ENCODE measurements at regions not wholly inside any gene's neighbourhood (a gene's known extent, or its start where the extent isn't known, plus 50 kb on each side); places are given as distances from the start of the nearest gene placed in this dataset.

DNA sequence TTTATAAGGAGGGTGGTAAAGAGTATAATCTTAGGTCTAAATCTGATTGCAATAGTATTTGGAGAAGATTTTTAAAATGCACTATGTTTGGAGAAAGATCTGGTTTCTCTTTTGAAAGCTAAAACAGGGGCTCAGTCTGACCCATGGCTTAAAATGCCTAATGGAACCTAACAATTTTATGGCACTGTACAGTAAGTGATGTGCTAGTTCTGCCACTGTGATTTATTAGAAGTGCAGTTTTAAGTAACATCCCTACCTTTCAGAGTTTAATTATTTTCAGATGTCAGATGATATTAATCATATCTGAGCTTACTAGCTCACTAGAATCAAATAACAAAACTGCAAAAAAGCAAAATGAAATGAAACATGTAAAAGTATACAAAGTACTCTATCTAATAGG is 514.7 kb upstream of the KCND2 start:
- Histone ChIP-seq H3K27ac (ENCODE audit: low read depth, low read length) (no peak overlapping the region), H3K36me3 (ENCODE audit: control insufficient read depth, low read length) (no peaks in the 10 kb centered on the region), H3K79me2 (ENCODE audit: control insufficient read depth, low read length) (no peaks in the 10 kb centered on the region), H3F3A (ENCODE audit: control insufficient read depth, insufficient read depth) (no peaks in the 10 kb centered on the region), H4K20me1 (ENCODE audit: control insufficient read depth, insufficient read depth, low read depth, low read length) (no peaks in the 10 kb centered on the region), H3K4me2 (ENCODE audit: low read length) (no peak overlapping the region), H3K4me3 (ENCODE audit: low read length) (no peak overlapping the region), H3K9me3 (ENCODE audit: control insufficient read depth, insufficient read depth, low read length) (no peaks in the 10 kb centered on the region), H3K4me1 (ENCODE audit: control insufficient read depth, low read length) (no peaks in the 10 kb centered on the region), H3K27me3 (ENCODE audit: control insufficient read depth, low read length) (no peaks in the 10 kb centered on the region), H3K9me2 (replicated peaks; ENCODE audit: control insufficient read depth, low read length) (no peaks in the 10 kb centered on the region)
- TF ChIP-seq EZH2phosphoT487 (IDR thresholded peaks at IDR 0.05; ENCODE audit: borderline replicate concordance, low read length) = no peak
- TF ChIP-seq CTCF (IDR thresholded peaks at IDR 0.05; ENCODE audit: low read depth, low read length, poor library complexity, severe bottlenecking) = no peak

DNA sequence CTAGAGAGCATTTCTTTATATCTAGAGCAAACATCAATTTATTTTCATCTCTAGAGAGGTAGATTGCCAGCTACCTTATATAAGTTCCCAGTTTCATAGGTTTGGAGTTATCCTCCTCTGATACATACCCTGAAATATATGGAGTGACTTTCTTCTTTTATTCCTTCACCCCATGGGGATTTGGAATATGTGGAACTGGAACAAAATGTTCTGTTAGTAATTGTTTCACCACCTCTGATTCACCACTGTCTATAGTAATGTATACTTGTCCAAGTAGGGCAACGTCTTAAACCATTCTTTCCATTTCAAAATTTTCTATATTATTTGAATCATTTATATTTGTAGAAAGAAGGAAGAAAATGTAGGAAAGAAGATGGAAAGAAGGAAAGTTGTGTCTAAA is 511.2 kb upstream of the KCND2 start:
- Histone ChIP-seq H3K27ac (ENCODE audit: low read depth, low read length) (no peak overlapping the region), H3F3A (ENCODE audit: control insufficient read depth, insufficient read depth) (no peaks in the 10 kb centered on the region), H3K36me3 (ENCODE audit: control insufficient read depth, low read length) (no peaks in the 10 kb centered on the region), H3K9me3 (ENCODE audit: control insufficient read depth, insufficient read depth, low read length) (no peaks in the 10 kb centered on the region), H3K4me3 (ENCODE audit: low read length) (no peak overlapping the region), H3K27me3 (ENCODE audit: control insufficient read depth, low read length) (no peaks in the 10 kb centered on the region), H3K79me2 (ENCODE audit: control insufficient read depth, low read length) (no peaks in the 10 kb centered on the region), H3K4me2 (ENCODE audit: low read length) (no peak overlapping the region), H4K20me1 (ENCODE audit: control insufficient read depth, insufficient read depth, low read depth, low read length) (no peaks in the 10 kb centered on the region), H3K4me1 (ENCODE audit: control insufficient read depth, low read length) (no peaks in the 10 kb centered on the region), H3K9me2 (replicated peaks; ENCODE audit: control insufficient read depth, low read length) (no peaks in the 10 kb centered on the region)
- no peak for TF ChIP-seq CTCF (IDR thresholded peaks at IDR 0.05; ENCODE audit: low read depth, low read length, poor library complexity, severe bottlenecking)
- no peak for TF ChIP-seq EZH2phosphoT487 (IDR thresholded peaks at IDR 0.05; ENCODE audit: borderline replicate concordance, low read length)

DNA sequence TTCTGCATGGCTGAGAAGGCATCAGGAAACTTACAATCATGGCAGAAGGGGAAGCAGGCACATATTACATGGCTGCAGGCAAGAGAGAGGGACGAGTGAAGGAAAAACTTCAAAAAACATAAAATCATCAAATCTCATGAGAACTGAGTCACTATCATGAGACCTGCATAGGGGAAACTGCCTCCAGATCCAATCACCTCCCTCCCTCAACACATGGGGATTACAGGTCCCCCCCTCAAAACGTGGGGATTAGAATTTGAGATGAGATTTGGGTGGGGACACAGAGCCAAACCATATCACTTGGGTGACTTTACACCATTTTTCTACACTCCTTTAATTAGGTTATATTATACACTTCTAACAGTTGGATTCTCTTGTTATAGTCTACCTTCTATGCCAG is 490.7 kb upstream of the KCND2 start:
- H3K27ac ChIP-seq (ENCODE audit: low read depth, low read length) = no peak overlapping the region
- no peaks in the 10 kb centered on the region for H3K36me3 ChIP-seq (ENCODE audit: control insufficient read depth, low read length)
- H3F3A ChIP-seq (ENCODE audit: control insufficient read depth, insufficient read depth) = no peaks in the 10 kb centered on the region
- H3K4me3 ChIP-seq (ENCODE audit: low read length) = no peak overlapping the region
- H3K9me2 ChIP-seq (replicated peaks; ENCODE audit: control insufficient read depth, low read length) = no peaks in the 10 kb centered on the region
- TF ChIP-seq CTCF (IDR thresholded peaks at IDR 0.05; ENCODE audit: low read depth, low read length, poor library complexity, severe bottlenecking) = no peak
- TF ChIP-seq EZH2phosphoT487 (IDR thresholded peaks at IDR 0.05; ENCODE audit: borderline replicate concordance, low read length) = no peak
- no peaks in the 10 kb centered on the region for H3K4me1 ChIP-seq (ENCODE audit: control insufficient read depth, low read length)
- H3K9me3 ChIP-seq (ENCODE audit: control insufficient read depth, insufficient read depth, low read length) = no peaks in the 10 kb centered on the region
- H3K4me2 ChIP-seq (ENCODE audit: low read length) = no peak overlapping the region
- no peaks in the 10 kb centered on the region for H4K20me1 ChIP-seq (ENCODE audit: control insufficient read depth, insufficient read depth, low read depth, low read length)
- no peaks in the 10 kb centered on the region for H3K27me3 ChIP-seq (ENCODE audit: control insufficient read depth, low read length)
- H3K79me2 ChIP-seq (ENCODE audit: control insufficient read depth, low read length) = no peaks in the 10 kb centered on the region

DNA sequence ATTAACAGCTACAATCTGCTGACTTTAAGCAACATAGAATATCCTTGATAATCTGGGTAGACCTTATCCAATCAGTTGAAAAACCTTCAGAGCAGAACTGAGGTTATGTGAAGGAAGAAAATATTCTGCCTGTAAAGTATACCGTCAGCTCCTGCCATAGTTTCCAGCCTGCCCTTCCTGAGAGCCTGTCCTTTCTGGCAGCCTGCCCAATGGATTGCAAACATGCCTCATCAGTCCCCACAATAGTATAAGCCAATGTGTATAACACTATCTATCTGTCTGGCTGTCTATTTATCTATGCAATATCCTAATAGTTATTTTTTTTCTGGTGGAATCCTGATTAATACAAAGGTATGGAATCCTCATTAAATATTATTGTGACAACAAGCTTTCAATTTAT is 489.2 kb upstream of the KCND2 start:
- no peaks in the 10 kb centered on the region for H3K9me3 ChIP-seq (ENCODE audit: control insufficient read depth, insufficient read depth, low read length)
- H3K79me2 ChIP-seq (ENCODE audit: control insufficient read depth, low read length) = no peaks in the 10 kb centered on the region
- H3K4me1 ChIP-seq (ENCODE audit: control insufficient read depth, low read length) = no peaks in the 10 kb centered on the region
- no peak overlapping the region for H3K4me2 ChIP-seq (ENCODE audit: low read length)
- no peaks in the 10 kb centered on the region for H3F3A ChIP-seq (ENCODE audit: control insufficient read depth, insufficient read depth)
- no peak for TF ChIP-seq EZH2phosphoT487 (IDR thresholded peaks at IDR 0.05; ENCODE audit: borderline replicate concordance, low read length)
- no peak for TF ChIP-seq CTCF (IDR thresholded peaks at IDR 0.05; ENCODE audit: low read depth, low read length, poor library complexity, severe bottlenecking)
- no peaks in the 10 kb centered on the region for H3K27me3 ChIP-seq (ENCODE audit: control insufficient read depth, low read length)
- no peaks in the 10 kb centered on the region for H4K20me1 ChIP-seq (ENCODE audit: control insufficient read depth, insufficient read depth, low read depth, low read length)
- no peak overlapping the region for H3K4me3 ChIP-seq (ENCODE audit: low read length)
- H3K9me2 ChIP-seq (replicated peaks; ENCODE audit: control insufficient read depth, low read length) = no peaks in the 10 kb centered on the region
- H3K27ac ChIP-seq (ENCODE audit: low read depth, low read length) = no peak overlapping the region
- no peaks in the 10 kb centered on the region for H3K36me3 ChIP-seq (ENCODE audit: control insufficient read depth, low read length)

Data from DOHH2 (cell line).